Right ventricle myocardium superior (tissue), 1 donor: ENCODE measurements at regions not wholly inside any gene's neighbourhood (a gene's known extent, or its start where the extent isn't known, plus 50 kb on each side); places are given as distances from the start of the nearest gene placed in this dataset.

Source experiments
- ATAC-seq: fragments of 200-7000 bp; cut with Tn5 transposase; one replicate; pipeline ENCODE4 v1.9.1; 2020; ENCODE audit warnings: mild to moderate bottlenecking; ENCODE audit not compliant: poor library complexity
- DNase-seq: peaks from one replicate; pipeline ENCODE4 v3.0.0-alpha.2; 2020
- intact Hi-C: fragments of 100-400 bp; cut with DNase I; formaldehyde crosslinking; loops from one replicate; pipeline ENCODE4 v1.11.2; 2022
- donor health status: DM: no; HTN: yes; CAD: no; lungs with severe emphysema.

DNA sequence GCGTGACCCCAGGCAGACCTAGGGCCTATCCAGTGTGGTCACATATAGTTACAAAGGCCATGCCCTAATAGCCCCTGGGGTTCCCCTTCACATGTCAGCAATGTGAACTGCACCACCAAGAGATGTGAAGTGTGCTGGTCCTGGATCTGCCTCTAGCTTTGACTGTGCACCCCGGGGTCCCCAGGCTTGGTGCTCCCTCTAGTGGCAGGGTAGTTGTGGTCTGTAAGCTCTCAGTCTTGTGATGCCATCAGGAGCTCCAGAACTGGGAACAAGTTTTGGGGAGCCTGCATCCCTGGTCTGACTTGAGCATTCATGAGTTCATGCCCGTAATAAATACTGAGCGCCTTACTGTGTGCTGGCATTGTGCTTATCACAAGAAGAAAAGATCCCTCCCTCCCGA, 143.4 kb downstream of the DHX35 start:
- intact Hi-C loops, result no loop called here
- no peak for DNase-seq
- ATAC-seq, result no peak

DNA sequence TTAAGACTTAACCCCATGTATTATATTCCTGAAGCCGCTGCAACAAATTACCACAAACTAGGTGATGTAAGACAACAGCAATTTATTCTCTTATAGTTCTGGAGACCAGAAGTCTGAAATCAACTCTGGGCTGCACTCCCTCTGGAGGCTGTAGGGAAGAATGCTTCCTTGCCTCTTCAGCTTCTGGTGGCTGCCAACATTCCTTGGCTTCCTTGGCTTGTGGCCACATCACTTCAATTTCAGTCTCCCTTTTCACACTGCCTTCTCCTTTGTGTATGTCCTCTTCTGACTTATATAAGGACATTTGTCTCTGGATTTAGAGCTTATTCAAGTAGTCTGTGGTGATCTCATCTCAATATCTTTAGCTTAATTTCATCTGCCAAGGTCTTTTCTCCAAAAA, 141.6 kb downstream of the DHX35 start:
- intact Hi-C loops, result no loop called here
- ATAC-seq, result no peak
- no peak for DNase-seq

DNA sequence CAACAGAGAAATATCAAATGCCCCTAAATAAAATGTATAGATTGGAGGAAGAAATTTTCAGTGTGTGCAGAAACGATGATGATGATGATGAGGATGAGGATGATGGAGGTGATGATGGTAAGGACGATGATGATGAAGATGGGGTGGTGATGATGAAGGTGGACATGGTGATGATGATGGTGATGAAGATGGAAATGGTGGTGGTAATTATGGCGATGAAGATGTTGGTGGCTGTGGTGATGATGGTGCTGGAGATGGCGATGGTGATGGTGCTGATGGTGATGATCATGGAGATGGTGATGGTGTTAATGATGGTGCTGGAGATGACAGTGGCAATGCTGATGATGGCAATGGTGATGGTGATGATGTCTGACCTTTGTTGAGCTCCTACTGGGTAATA, 141.2 kb downstream of the DHX35 start:
- no peak for ATAC-seq
- intact Hi-C loops, result no loop called here
- DNase-seq, result no peak

DNA sequence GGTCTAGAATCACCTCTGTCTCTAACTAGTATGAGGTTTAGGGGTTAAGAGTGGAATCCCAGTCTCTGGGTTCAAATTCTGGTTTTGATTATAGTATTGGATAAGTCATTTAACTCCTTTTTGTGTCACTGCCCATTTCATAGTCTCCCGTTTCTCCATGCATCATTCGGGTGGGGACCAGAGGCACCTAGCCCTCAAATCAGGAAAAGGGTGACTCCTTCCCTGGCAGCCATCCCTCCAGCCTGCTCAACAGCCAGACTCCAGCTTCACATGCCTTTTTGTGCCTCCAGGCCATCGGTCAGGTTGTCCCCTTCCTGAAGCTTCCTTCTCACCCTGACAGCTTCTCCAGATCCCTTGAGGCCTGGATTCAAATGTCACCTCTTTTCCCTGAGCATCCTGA, 139.8 kb downstream of the DHX35 start:
- no peak for ATAC-seq
- intact Hi-C loops, result no loop called here
- DNase-seq, result no peak

DNA sequence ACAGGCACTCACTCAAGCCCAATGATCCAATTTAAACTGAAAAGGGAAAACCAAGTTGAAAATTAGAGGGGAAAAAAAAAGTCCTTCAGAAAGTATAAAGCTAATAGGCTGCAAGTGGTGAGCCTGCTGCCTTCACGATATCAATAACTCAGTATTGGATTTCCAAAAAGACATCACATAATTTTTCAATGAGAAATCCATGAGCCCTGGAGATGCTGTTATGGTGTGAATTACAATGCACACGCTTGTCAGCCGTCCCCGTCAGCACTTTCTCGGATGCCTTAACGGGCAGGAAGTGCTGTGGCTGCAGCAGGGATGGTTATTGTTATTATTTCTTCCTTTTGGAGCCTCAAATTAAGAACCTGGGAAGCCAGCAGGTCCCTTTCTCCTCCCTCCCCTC, 138.5 kb downstream of the DHX35 start:
- no peak for DNase-seq
- ATAC-seq, result no peak
- intact Hi-C loops, result no loop called here

DNA sequence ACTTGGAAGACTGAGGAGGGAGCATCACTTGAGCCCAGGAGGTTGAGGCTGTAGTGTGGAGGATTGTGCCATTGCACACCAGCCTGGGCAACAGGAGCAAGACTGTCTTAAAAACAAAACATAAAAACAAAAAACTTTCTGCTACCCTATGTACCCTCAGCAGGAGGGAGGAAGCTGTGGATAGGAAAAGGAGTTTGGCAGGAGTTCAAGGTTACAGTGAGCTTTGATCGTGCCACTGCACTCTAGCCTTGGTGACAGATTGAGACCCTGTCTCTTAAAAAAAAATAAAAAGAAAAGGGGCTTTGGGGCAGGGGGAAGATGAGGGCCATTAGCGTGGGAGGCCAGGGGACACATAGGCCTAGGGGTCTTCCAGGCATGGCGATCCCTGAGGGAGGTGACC, 135.7 kb downstream of the DHX35 start:
- intact Hi-C loops, result no loop called here

DNA sequence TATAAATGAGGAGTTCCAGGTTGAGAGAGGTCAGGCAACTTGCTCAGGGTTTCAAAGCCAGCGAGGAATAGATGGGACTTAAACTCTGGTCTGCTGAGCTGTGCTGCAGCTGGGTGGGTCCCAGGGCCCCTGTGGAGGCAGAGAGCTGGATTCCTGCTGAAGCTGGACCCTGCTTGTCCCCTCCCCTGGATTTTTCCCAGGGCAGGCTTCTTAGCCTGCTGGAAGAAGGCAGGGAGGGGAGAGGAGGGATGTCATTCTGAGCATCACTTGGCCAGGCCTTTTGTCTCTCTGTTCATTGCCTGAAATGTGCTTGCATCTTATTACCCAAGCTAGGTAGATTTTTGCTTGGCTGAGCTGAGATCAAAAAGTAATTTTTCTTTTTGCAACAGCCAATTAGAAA, 133.7 kb downstream of the DHX35 start:
- DNase-seq (no peak), ATAC-seq (no peak)
- intact Hi-C loops, result no loop called here

More for the DNA sequence above, 135.7 kb downstream of the DHX35 start:
- no peak for DNase-seq
- no peak for ATAC-seq

DNA sequence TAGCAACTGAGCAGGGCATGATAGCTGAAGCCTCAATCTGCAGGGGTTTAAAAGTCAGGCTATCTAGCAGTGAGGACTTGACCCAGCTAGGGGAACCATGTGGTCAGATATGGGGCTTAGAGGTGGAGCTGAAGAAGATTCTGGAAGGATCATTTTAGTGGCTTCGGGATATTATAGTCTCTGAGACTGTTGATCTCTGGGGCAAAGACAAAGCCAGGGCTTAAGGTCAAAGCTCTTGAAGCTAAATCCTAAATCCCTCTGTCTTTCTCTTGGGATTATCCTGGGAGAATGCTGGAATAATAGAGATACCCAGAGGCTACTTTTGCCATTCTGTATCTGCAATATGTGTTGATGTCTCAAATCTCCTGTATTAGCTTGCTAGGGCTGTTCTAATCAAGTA, 132.2 kb downstream of the DHX35 start:
- intact Hi-C loops, result no loop called here
- ATAC-seq, result no peak
- no peak for DNase-seq

DNA sequence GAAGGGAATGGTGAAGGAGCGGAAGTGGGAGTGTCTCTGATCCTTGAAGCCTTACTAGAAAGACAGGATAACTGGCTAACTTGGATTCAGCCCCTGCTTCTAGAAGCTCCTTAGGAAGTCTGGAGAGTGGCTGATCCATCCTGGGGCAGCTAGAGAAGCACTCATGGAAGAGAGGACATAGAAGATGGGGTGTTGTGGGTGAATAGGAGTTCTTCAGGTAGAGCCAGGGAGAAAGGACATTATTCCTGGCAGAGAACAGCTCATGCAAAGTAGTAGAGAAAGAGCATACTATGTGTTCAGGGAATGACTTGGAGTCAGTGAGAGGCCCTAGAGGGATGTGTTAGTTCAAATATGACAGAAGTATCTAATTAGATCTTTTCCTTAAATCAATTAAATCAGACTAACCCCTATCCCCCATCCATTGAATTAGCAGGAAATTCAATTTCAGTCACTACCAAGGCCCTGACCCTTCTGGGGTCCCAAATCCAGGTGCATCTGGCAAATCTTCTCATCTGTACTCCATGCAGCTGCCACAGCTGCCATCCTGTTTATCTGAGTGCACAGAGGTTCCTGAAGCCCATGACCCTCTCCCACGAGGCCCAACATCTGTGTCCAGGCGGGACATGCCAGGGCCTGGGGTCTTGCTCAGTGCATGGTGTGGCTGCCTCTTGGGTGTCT, 130.7 kb downstream of the DHX35 start:
- ATAC-seq, result no peak
- intact Hi-C loops, result no loop called here
- DNase-seq, result no peak

DNA sequence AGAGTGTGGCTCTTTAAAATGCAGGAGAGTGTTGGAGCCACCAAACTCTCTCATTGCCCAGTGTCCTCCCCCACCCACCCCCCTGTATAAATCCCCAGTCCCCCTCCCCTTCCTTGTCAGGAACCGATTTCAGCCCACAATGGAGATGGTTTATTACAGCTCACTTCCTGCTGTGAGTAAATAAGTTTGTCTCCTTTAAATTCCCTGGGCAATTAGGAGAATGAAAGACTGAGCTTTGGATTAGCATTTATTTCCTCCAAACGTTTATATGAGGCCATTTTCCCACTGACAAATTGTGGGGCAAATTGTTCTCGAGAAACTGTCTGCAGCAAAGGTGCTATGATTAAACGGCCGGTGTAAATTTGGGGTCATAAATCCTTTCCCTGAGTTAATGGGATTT, 128.8 kb downstream of the DHX35 start:
- ATAC-seq (no peak), DNase-seq (no peak)
- intact Hi-C loops, result no loop called here

DNA sequence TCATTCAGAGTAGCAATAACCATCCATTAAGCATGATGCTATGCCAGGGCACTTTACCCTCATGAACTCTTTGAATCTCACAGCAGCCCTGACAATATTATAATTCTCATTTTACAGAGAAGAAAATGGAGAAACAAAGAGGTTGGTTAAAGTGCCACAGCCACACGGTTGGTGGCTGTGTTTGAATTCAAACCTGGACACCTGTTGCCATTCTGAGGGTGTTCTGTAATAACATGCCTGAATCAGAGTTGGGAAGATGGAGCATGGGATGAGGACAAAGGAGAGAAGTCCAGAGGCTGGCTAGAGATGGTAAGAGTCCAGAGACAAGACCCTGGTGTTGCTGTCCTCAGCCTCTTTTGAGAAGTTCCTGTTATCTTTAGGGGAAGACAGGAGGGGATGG, 127.7 kb downstream of the DHX35 start:
- intact Hi-C loops, result no loop called here
- DNase-seq, result no peak
- ATAC-seq, result no peak
